ENCODE measurements at regions not wholly inside any gene's neighbourhood (a gene's known extent, or its start where the extent isn't known, plus 50 kb on each side); places are given as distances from the start of the nearest gene placed in this dataset.

GRCh38 chr10:56624082-56624481 lies 263.0 kb upstream of the ZWINT start:
- H3K27ac ChIP-seq (ENCODE audit: low read depth, low read length): no peak overlapping the region
- H3K4me1 ChIP-seq (ENCODE audit: control insufficient read depth, insufficient read depth, low read length): no peaks in the 10 kb centered on the region
- H3K27me3 ChIP-seq (ENCODE audit: control insufficient read depth, insufficient read depth, low read length): no peaks in the 10 kb centered on the region
- no peak overlapping the region for H3K4me3 ChIP-seq (ENCODE audit: low read length)
- no peak overlapping the region for H3K9ac ChIP-seq (ENCODE audit: low read length)
- no peaks in the 10 kb centered on the region for H3K36me3 ChIP-seq (ENCODE audit: control insufficient read depth, insufficient read depth, low read length)

- Histone ChIP-seq H3K4me1 (ENCODE audit: control insufficient read depth, insufficient read depth, low read length) (no peaks in the 10 kb centered on the region), H3K4me3 (ENCODE audit: low read length) (no peak overlapping the region), H3K27ac (ENCODE audit: low read depth, low read length) (no peak overlapping the region), H3K9ac (ENCODE audit: low read length) (no peak overlapping the region), H3K27me3 (ENCODE audit: control insufficient read depth, insufficient read depth, low read length) (no peaks in the 10 kb centered on the region), H3K36me3 (ENCODE audit: control insufficient read depth, insufficient read depth, low read length) (no peaks in the 10 kb centered on the region)
Measured at GRCh38 chr10:56623064-56623463, 262.0 kb upstream of the ZWINT start.

GRCh38 chr10:56622335-56622973 lies 261.4 kb upstream of the ZWINT start:
- Histone ChIP-seq H3K9ac (ENCODE audit: low read length) (no peak overlapping the region), H3K27ac (ENCODE audit: low read depth, low read length) (no peak overlapping the region), H3K4me3 (ENCODE audit: low read length) (peak overlapping the region; percentile 30)

GRCh38 chr10:56606202-56606601 lies 245.1 kb upstream of the ZWINT start:
- Histone ChIP-seq H3K9ac (ENCODE audit: low read length) (no peak overlapping the region), H3K4me1 (ENCODE audit: control insufficient read depth, insufficient read depth, low read length) (no peaks in the 10 kb centered on the region), H3K36me3 (ENCODE audit: control insufficient read depth, insufficient read depth, low read length) (no peaks in the 10 kb centered on the region)

More at GRCh38 chr10:56622335-56622973, 261.4 kb upstream of the ZWINT start:
- no peaks in the 10 kb centered on the region for H3K27me3 ChIP-seq (ENCODE audit: control insufficient read depth, insufficient read depth, low read length)
- H3K36me3 ChIP-seq (ENCODE audit: control insufficient read depth, insufficient read depth, low read length): no peaks in the 10 kb centered on the region
- H3K4me1 ChIP-seq (ENCODE audit: control insufficient read depth, insufficient read depth, low read length): no peaks in the 10 kb centered on the region

GRCh38 chr10:56605051-56605450 lies 244.0 kb upstream of the ZWINT start:
- Histone ChIP-seq H3K36me3 (ENCODE audit: control insufficient read depth, insufficient read depth, low read length) (no peaks in the 10 kb centered on the region), H3K9ac (ENCODE audit: low read length) (no peak overlapping the region), H3K4me3 (ENCODE audit: low read length) (no peak overlapping the region), H3K27me3 (ENCODE audit: control insufficient read depth, insufficient read depth, low read length) (no peaks in the 10 kb centered on the region), H3K27ac (ENCODE audit: low read depth, low read length) (no peak overlapping the region), H3K4me1 (ENCODE audit: control insufficient read depth, insufficient read depth, low read length) (no peaks in the 10 kb centered on the region)

More at GRCh38 chr10:56606202-56606601, 245.1 kb upstream of the ZWINT start:
- Histone ChIP-seq H3K27me3 (ENCODE audit: control insufficient read depth, insufficient read depth, low read length) (no peaks in the 10 kb centered on the region), H3K4me3 (ENCODE audit: low read length) (no peak overlapping the region), H3K27ac (ENCODE audit: low read depth, low read length) (no peak overlapping the region)

GRCh38 chr10:56604624-56605023 lies 243.6 kb upstream of the ZWINT start:
- no peak overlapping the region for H3K4me3 ChIP-seq (ENCODE audit: low read length)
- no peaks in the 10 kb centered on the region for H3K36me3 ChIP-seq (ENCODE audit: control insufficient read depth, insufficient read depth, low read length)
- no peak overlapping the region for H3K9ac ChIP-seq (ENCODE audit: low read length)
- no peak overlapping the region for H3K27ac ChIP-seq (ENCODE audit: low read depth, low read length)
- no peaks in the 10 kb centered on the region for H3K4me1 ChIP-seq (ENCODE audit: control insufficient read depth, insufficient read depth, low read length)
- H3K27me3 ChIP-seq (ENCODE audit: control insufficient read depth, insufficient read depth, low read length): no peaks in the 10 kb centered on the region

- H3K36me3 ChIP-seq (ENCODE audit: control insufficient read depth, insufficient read depth, low read length): no peaks in the 10 kb centered on the region
- H3K9ac ChIP-seq (ENCODE audit: low read length): no peak overlapping the region
- H3K27ac ChIP-seq (ENCODE audit: low read depth, low read length): no peak overlapping the region
- H3K4me3 ChIP-seq (ENCODE audit: low read length): no peak overlapping the region
- H3K4me1 ChIP-seq (ENCODE audit: control insufficient read depth, insufficient read depth, low read length): no peaks in the 10 kb centered on the region
- H3K27me3 ChIP-seq (ENCODE audit: control insufficient read depth, insufficient read depth, low read length): no peaks in the 10 kb centered on the region
Measured at GRCh38 chr10:56599201-56599600, 238.1 kb upstream of the ZWINT start.

- H3K36me3 ChIP-seq (ENCODE audit: control insufficient read depth, insufficient read depth, low read length): no peaks in the 10 kb centered on the region
- H3K4me3 ChIP-seq (ENCODE audit: low read length): no peak overlapping the region
- no peak overlapping the region for H3K9ac ChIP-seq (ENCODE audit: low read length)
- no peak overlapping the region for H3K27ac ChIP-seq (ENCODE audit: low read depth, low read length)
- H3K4me1 ChIP-seq (ENCODE audit: control insufficient read depth, insufficient read depth, low read length): no peaks in the 10 kb centered on the region
- H3K27me3 ChIP-seq (ENCODE audit: control insufficient read depth, insufficient read depth, low read length): no peaks in the 10 kb centered on the region
Measured at GRCh38 chr10:56596257-56596656, 235.2 kb upstream of the ZWINT start.

- no peak overlapping the region for H3K4me3 ChIP-seq (ENCODE audit: low read length)
- no peaks in the 10 kb centered on the region for H3K4me1 ChIP-seq (ENCODE audit: control insufficient read depth, insufficient read depth, low read length)
- H3K9ac ChIP-seq (ENCODE audit: low read length): no peak overlapping the region
Measured at GRCh38 chr10:56593120-56593519, 232.1 kb upstream of the ZWINT start.

GRCh38 chr10:56586461-56586891 lies 225.4 kb upstream of the ZWINT start:
- Histone ChIP-seq H3K4me1 (ENCODE audit: control insufficient read depth, insufficient read depth, low read length) (no peaks in the 10 kb centered on the region), H3K4me3 (ENCODE audit: low read length) (no peak overlapping the region), H3K36me3 (ENCODE audit: control insufficient read depth, insufficient read depth, low read length) (no peaks in the 10 kb centered on the region), H3K27ac (ENCODE audit: low read depth, low read length) (no peak overlapping the region), H3K9ac (ENCODE audit: low read length) (no peak overlapping the region), H3K27me3 (ENCODE audit: control insufficient read depth, insufficient read depth, low read length) (no peaks in the 10 kb centered on the region)

More at GRCh38 chr10:56593120-56593519, 232.1 kb upstream of the ZWINT start:
- Histone ChIP-seq H3K27me3 (ENCODE audit: control insufficient read depth, insufficient read depth, low read length) (no peaks in the 10 kb centered on the region), H3K36me3 (ENCODE audit: control insufficient read depth, insufficient read depth, low read length) (no peaks in the 10 kb centered on the region), H3K27ac (ENCODE audit: low read depth, low read length) (no peak overlapping the region)

GRCh38 chr10:56585447-56586171 lies 224.6 kb upstream of the ZWINT start:
- Histone ChIP-seq H3K9ac (ENCODE audit: low read length) (no peak overlapping the region), H3K4me1 (ENCODE audit: control insufficient read depth, insufficient read depth, low read length) (no peaks in the 10 kb centered on the region), H3K27me3 (ENCODE audit: control insufficient read depth, insufficient read depth, low read length) (no peaks in the 10 kb centered on the region), H3K4me3 (ENCODE audit: low read length) (no peak overlapping the region), H3K27ac (ENCODE audit: low read depth, low read length) (no peak overlapping the region), H3K36me3 (ENCODE audit: control insufficient read depth, insufficient read depth, low read length) (no peaks in the 10 kb centered on the region)

- no peak overlapping the region for H3K9ac ChIP-seq (ENCODE audit: low read length)
- no peak overlapping the region for H3K27ac ChIP-seq (ENCODE audit: low read depth, low read length)
- H3K36me3 ChIP-seq (ENCODE audit: control insufficient read depth, insufficient read depth, low read length): no peaks in the 10 kb centered on the region
- H3K27me3 ChIP-seq (ENCODE audit: control insufficient read depth, insufficient read depth, low read length): no peaks in the 10 kb centered on the region
- H3K4me1 ChIP-seq (ENCODE audit: control insufficient read depth, insufficient read depth, low read length): no peaks in the 10 kb centered on the region
- no peak overlapping the region for H3K4me3 ChIP-seq (ENCODE audit: low read length)
Measured at GRCh38 chr10:56583316-56583715, 222.3 kb upstream of the ZWINT start.

GRCh38 chr10:56567580-56567979 lies 206.5 kb upstream of the ZWINT start:
- Histone ChIP-seq H3K36me3 (ENCODE audit: control insufficient read depth, insufficient read depth, low read length) (no peaks in the 10 kb centered on the region), H3K27ac (ENCODE audit: low read depth, low read length) (no peak overlapping the region), H3K4me3 (ENCODE audit: low read length) (no peak overlapping the region), H3K9ac (ENCODE audit: low read length) (no peak overlapping the region), H3K4me1 (ENCODE audit: control insufficient read depth, insufficient read depth, low read length) (no peaks in the 10 kb centered on the region), H3K27me3 (ENCODE audit: control insufficient read depth, insufficient read depth, low read length) (no peaks in the 10 kb centered on the region)

Measured in rectal smooth muscle tissue (tissue), 1 donor.